Neural progenitor cell (in vitro differentiated cells): ENCODE measurements at regions not wholly inside any gene's neighbourhood (a gene's known extent, or its start where the extent isn't known, plus 50 kb on each side); places are given as distances from the start of the nearest gene placed in this dataset.

Source experiments
- CTCF ChIP-seq: fragments of 200-600 bp; sonication (generic); IDR thresholded peaks from 2 replicates; pipeline ENCODE4 v1.5.1; 2017; ENCODE audit warnings: antibody characterized with exemption, mild to moderate bottlenecking
- EZH2 ChIP-seq: fragments of 200-600 bp; sonication (generic); IDR thresholded peaks from 2 replicates; pipeline ENCODE4 v1.6.1; 2017; ENCODE audit warnings: antibody characterized with exemption, mild to moderate bottlenecking, moderate library complexity
- EZH2phosphoT487 ChIP-seq: fragments of 200-600 bp; sonication (generic); IDR thresholded peaks from 2 replicates; pipeline ENCODE4 v1.6.1; 2017; ENCODE audit warnings: antibody characterized with exemption

DNA sequence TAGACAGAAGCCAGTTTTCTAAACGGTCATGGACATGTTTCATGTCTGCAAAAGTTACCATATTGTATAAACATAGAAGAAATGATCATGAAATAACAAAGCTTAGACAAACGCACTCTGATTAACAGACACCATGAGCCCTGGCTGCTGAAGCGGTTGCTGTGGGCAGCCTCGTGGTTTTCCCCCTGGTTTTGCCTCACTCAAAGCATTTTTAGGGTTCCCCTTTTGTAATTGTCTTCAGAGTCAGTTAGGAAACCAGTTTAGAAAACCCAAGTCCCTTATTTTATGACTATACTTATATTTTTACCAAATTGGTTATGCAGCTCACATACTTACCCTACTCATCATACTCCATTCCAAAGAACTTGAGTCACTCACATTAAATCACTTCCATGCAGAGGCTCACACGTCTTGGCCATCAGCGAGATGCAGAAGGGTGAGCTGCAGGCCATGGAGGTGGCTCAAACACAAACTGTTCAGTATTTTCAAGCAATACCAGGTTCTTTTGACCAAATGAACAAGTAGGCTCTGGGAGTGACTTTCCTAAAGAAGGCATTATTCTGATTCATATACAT, 105.6 kb upstream of the SALL3 start:
- TF ChIP-seq EZH2 (no peak), CTCF (no peak), EZH2phosphoT487 (no peak)
